Amniotic stem cell (primary cell): ENCODE measurements at regions not wholly inside any gene's neighbourhood (a gene's known extent, or its start where the extent isn't known, plus 50 kb on each side); places are given as distances from the start of the nearest gene placed in this dataset.

ENCODE experiments used
- DNase-seq: peaks from one replicate; lab custom pipeline; 2025; lab: John Stamatoyannopoulos, UW

DNA sequence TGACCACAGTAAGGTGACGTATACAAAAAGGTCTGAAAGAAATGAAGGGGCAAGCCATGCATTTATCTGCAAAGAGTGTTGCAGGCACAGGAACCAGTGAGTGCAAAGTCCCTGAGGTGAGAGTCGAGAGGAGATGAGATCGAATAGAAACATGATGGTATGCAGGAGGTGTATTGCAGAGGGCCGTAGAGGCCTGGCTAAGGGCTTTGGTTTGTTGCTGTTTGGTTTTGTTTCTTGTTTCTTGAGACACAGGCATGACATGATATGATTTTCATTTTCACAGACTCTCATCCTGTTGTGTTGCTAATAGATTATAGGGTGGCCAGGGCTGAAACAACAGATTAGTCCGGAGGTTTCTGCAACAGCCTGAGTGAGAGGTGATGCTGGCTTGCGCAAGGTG lies 80.4 kb downstream of the HSPH1 start:
- no peak for DNase-seq

DNA sequence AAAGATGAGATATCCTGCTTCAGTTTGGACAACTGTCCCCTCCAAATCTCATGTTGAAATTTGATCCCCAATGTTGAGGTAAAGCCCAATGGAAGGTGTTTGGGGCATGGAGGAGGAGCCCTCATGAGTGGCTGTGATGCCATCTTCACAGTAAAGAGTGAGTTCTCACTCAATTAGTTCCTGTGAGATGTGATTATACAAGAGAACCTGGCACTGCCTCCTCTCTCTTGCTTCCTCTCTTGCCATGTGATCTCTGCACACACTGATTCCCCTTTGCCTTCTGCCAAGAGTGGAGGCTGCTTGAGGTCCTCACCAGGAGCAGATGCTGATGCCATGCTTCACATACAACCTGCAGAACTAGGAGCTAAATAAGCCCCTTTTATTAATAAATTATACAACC lies 86.9 kb downstream of the HSPH1 start:
- DNase-seq, result no peak

DNA sequence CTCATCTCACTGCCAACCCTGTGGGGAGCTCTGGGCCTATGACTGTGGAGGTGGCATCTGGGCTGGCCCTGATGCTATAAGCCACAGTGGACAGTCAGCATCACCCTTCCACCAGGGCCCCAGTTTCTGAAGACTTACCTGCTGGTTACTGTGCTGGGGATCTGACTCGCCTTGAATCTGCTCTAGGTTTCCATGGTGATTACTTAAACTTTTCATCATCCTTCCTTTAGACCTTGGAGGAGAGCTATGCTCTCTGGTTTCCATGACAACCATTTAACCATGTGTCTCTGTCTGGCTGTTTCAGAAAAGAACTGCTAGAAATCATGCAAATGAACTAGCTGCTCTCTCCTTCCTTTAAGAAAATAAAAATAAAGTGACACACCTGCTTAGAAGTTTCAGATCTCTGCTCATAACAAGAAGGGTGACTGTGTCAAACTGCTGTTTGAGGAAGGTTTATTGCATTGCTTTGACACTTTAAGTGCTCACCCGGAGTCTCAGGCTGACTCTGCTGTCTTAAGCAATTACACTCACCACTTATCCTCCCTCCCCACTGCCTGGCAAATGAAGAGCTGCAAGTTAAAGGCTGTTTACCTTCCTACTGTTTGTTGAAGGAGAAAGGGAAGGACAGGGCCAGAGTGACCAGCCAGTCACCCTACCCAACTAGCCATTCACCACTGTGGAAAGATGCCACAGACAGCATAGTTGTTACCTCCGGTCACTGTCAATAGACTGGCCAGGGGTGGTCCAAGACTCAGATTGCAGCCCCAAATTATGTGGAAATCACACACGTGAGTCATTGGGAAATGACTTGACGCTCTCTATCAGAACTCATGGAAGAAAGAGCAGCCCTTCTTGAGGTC lies 87.6 kb downstream of the HSPH1 start:
- no peak for DNase-seq

DNA sequence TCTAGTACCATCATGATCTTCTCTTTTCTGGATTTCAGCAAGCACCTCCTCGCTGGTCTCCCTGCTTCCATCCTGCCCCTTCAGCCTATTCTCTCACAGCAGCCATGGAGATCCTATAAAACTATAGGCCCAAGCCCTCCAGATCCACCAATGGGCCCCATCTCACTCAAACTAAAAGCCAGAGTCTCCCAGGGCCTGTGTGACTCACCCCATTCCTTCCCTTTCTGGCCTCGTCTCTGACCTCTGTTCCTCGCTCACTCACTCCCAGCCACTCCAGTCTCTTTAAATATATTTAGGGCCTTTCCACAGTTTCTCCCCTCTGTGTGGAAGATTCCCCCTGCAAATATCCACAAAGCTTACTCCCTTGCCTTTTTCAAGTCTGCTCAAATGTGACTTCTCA lies 89.7 kb downstream of the HSPH1 start:
- no peak for DNase-seq

DNA sequence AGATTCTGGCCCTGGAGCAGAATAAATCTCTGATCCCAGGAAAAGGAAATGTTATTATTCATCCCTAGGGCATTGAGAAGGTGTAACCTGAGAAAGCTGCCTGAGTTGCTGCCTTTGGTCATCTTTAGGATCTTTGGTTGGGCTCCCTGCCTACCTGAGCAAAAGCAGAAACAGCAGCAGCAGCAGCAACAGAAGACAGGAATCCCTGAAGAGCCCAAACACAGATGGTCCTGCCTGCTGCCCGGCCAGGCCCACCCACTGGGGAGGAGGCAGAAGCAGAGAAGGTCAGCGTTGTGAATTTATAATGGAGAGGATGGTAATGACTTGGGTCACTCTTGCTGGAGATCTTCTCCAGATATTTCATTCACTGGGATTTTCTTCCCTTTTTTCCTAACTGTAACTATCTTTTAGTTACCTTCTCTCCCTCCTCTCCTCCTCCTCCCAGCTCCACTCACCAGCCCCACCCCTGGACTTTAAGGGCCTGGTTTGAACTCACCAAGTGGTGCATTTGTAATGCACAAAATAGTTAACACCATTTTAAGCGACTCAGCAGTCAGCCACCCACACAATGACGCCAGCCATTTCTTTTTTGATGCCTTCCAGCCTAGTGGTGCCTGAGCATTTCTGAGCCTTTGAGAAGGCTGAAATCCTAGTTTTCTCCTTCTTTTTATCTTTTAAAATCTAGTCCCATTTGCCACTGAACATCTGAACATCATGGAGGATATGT lies 91.7 kb downstream of the HSPH1 start:
- DNase-seq, result no peak

DNA sequence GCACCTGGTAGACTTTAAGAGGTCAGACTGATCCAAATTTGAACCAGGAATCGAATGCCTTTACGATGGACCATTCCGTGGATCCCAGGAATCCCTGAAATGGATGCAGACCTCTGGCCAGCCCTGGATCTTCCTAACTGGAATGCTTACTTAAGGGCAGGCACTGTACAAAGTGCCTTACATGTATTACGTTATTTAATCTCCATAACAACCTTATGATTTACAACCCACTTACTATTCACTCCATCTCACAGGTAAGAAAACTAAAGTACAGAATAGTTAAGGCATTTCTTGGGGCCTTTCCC lies 93.6 kb downstream of the HSPH1 start:
- no peak for DNase-seq

DNA sequence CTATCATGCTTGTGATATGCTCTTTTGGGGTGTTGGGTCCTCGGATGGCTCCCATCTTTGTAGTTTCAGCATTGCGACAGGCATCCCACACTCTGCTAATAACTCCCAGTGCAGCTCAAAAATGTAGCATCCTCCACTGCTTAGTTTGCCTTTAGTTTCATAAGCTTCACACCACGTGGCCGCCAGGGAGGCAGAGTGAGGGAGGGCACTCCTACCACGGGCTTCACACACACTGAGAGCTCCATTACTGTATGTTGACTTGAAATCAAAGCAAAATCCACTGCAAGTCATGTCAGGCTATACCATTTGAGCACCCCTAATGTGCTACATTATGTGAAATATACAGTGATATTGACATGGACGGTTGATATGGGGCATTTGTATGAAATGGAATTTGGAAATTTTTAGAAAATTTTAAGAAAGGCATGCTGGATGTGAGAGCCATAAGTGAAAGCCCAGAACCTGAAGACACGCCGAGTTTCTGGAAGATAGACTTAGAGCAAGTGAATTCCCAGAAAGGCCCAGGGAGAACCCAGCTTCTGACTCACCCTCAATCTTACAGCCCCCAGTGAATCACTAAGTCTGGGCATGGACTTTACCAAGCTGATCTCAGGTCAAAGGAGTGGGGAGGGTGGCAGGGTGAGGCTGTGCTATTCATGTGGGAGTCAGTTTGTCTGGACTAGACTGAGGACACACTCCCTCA lies 94.1 kb downstream of the HSPH1 start:
- DNase-seq, result no peak

DNA sequence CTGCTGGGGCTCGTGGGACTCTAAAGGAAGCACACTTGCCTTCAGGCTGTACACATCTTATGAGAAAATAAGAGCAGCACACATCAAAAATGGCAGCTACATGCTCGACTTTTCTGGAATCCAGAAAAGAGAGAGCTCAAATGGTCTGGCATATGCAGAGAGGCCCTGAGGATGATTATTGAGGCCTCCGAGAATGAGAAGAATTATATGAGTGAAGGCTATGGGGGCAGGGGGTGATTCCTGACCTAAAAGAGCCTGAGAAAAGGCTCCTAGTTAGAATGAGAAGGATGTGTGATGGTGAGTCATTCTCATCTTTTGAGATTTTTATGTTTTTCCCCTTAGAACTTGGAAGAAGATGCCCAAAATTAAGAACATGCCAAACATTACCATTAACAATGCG lies 97.1 kb downstream of the HSPH1 start:
- no peak for DNase-seq

DNA sequence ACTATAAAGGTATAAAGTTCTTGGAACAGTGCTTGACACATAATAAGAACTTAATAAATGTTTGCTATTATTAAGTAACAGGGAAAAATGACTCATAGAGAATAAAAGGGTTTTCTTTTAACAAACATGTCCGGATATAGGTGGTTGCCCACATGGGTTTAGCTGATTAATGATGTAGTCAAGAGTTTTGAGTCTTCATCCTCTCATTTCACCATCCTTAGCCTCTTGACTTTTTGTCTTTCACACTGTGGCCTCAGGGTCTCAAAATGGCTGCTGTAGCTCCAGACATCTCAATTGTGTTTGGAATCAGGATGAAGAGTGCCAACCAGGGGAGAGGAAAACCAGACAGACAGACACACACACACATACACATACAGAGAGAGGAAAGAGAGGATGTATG lies 97.9 kb downstream of the HSPH1 start:
- no peak for DNase-seq

DNA sequence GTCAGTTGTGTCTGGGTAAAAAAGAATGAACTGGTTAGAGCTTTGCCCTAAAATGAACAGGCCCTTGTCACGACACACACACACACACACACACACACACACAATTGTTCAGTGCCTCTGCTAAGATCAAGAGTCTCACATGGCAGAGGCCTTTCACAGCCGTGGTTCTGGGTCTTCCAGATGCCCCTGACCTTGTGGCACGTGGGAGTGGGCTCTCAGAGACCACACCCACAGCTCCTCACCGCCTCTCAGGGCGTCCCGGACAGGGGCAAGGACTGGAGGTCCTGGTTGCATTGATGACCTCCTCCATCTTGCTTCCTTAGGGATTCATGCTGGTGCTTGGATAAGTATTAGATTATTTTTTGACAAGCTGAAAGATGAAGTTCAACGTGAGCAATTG lies 101.0 kb downstream of the HSPH1 start:
- no peak for DNase-seq

DNA sequence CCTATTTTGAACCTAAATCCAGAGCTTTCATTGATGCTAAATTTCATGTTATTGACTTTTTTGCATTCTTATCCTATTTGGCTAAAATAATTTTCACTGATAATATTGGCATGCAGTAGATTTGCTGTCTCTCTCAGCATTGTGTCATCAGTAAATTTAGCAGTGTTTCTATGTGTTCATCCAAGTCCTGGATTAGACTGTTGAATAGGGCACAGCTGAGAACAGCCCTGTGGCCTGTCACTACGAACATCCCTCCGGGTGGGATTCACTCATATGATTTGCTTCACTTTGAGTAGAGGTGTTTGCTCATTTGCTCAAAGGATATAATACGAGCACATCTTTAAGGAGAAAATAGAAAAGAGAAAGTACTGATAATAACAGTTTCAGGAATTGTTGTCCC lies 101.5 kb downstream of the HSPH1 start:
- no peak for DNase-seq

DNA sequence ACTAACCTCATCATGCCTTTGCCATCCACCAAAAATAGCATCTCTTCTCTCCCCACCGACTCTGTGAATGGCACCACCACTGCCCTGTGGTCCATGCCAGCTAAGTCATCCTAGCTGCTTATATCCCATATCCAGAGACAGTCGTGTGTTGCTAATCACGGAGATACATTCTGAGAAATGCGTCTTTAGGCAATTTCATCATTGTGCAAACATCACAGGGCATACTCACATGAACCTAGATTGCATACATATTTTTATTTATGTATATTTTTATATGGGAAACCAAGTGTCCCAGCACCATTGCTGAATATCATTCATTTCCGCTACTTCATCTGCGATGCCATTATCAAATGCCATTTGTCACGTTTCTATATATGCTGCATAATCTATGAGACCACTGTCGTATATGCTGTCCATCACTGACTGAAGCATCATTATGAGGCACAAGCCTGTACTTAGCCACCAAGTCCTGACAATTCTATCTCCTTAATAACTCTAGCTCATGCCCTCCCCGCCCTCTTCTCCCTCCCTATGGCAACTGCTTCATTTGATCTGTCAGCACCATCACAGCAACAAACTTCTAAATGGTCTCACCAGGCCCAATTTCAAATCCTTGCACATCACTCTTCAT lies 104.2 kb downstream of the HSPH1 start:
- DNase-seq, result no peak

DNA sequence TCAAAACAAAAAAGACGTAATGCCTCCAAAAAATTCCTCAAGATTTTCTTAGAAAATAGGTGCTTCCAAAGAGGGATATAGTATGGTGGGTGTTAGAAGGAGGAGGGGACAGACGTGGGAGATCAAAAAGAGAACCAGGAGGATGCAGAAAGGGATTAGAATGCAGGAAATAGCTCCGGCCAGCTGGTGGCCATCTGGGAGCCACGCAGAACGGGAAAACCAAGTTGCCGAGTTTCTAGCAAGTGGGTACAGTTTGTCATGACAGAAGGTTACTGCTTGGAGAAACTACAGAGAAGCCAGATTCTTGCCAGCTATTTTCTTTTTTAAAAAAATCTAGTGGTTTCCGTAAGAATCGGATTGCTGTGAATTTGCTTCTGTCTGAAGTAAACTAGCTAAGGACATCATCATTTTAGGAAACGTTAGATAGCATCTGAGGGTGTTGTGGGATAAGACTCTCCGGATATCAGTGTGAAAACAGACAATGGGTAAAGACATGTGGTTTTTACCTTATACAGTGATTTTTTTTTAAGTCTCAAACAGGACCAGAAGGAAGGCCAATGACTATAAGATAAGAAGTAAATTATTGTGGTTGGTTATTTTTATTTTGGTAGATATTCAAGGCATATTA lies 104.9 kb downstream of the HSPH1 start:
- no peak for DNase-seq

DNA sequence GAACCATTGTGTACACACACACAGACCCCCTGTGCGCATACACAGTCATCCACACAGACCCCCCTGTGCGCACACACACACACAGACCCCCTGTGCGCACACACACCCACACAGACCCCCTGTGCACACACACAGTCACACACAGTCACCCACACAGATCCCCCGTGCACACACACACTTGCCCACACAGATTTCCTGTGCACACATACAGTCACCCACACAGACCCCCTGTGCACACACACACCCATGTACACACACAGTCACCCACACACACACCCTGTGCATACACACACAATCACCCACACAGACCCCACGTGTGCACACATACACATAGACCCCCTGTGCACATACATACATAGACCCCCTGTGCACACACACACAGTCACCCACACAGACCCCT lies 106.1 kb downstream of the HSPH1 start:
- DNase-seq, result no peak

DNA sequence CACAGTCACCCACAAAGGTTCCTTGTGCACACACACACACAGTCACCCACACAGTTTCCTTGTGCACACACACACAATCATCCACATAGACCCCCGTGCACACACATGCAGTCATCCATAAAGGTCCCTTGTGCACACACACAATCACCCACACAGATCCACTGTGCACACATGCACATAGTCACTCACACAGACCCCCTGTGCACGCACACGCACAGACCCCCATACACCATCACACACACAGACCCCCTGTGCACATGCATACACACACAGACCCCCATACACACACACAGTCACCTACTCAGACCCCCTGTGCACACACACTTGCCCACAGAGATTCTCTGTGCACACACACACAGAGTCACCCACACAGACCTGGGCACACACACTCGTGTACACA lies 107.1 kb downstream of the HSPH1 start:
- no peak for DNase-seq

DNA sequence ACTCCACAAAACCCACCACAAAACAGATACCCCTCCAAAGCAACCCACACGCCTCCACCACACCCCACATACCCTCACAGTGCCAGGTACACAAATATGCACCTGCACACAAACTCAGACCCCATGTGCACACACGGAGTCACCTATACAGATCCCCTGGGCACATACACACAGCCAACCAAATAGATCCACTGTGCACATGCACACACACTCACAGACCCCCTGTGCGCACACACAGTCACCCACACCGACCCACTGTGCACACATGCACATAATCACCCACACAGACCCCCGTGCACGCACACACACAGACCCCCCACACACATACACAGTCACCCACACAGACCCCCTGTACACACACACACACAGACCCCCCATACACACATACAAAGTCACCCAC lies 107.8 kb downstream of the HSPH1 start:
- DNase-seq, result no peak

DNA sequence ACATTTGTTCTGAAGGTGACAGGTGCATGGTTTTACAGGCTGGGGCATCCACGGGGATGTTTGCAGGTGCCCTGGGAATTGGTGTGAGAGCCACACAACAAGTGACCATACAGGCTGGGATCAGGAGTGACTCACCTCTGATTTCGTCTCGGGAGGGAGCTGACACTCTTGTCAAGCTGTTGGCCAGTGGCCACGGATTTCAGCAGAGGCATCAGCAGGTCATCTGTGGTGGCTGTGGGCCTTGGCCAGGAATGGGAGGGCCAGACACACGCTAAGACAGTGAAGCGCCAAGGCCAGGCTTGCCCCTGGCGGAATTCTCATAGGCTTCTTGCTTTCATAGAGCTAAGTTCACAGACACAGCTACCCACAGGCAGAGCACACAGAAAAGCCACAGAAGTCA lies 108.6 kb downstream of the HSPH1 start:
- no peak for DNase-seq

DNA sequence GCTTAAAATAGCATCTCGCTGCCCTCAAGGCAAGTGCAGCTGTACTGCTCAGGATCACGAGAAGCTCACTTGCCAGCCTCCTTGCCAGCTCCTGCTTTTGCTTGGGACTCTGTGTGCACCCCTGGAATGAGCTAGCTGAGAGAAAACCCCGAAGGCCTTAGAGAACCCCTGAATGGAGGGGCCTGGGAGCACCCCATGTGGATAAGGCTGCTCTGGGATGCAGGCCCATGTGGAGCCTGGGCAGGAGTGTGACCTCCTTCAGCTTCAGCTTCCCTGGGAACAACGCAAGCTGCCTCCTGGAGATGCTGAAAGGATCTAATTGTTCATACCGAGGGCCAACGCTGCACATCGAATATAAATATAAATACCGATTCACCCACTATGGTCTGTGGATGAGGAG lies 109.2 kb downstream of the HSPH1 start:
- DNase-seq, result no peak

DNA sequence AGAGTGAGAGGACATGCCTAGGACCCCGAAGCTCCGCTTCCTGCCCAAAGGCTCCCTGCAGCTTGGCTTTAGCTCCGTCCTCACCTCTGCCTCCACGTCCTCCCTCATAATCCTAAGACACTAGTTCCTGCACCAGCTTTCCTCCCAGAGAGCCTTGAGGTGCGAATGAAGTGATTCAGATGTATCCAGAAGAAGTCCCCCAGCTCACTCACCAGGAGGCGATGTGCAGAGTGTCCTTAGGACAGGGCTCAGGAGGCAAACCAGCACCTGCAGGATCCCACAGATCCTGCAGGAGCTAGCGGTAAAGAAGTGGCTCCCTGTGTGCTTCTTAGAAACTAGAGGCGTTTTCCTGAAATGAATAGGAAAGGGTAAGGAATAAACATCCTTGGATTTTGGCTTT lies 109.7 kb downstream of the HSPH1 start:
- no peak for DNase-seq

DNA sequence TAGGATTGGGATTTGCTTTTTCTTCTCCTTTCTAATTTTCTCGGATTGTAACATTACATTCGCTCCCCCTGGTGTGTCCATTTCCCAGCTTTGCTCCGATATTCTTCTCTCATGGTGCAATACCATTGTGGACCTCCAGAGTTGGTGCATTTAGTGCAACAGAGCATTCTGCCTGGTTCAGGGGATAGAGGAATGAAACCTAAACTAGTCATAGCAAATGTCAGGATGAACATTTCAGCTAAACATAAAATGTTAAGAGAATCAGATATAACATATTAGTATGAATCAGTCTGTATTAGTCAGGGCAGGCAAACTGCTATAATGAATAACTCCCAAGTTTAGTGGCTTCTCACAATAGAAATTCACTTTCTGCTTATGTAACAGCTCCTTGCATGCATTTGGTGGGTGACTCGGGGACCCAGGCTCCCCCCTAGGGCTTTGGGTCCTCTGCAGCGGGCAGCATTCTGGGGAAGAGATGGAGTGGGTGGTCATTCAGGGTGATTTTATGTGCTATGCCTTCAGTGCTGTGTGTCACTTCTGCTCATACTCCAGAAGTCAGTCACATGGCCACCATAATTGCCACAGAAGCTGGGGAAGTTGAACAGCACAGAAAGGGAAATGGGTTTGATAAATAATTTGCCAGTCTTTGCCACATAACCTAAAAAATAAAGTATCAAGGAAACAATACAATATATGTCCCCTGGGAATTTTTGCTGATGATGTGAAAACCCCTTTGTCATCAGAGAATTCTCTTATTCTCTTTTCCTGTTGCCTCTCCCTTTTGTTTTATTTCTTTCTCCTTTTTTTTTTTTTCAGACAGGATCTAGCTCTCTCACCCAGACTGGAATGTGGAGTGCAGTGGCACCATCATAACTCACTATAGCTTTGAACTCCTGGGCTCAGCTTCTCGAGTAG lies 111.0 kb downstream of the HSPH1 start:
- no peak for DNase-seq

DNA sequence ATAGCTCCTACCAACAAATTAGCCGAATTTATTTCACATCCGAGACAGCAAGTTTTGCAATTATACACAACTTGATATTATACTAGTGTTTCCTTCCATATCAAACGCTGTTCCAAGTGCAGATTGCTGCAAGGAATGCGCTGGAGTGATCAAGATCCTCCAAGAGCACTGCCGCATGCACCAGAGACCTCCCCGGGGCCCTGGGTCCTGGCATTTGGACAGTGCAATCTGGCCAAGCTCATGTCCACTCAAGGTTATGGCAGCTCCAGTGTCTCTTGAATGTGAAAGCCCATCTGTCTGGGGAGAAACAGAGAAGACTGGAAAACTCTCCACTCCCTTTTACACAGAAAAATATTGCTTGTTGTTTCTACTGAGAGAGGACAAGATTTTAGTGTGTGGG lies 111.9 kb downstream of the HSPH1 start:
- DNase-seq, result no peak
